ENCODE measurements at regions not wholly inside any gene's neighbourhood (a gene's known extent, or its start where the extent isn't known, plus 50 kb on each side); places are given as distances from the start of the nearest gene placed in this dataset.

GRCh38 chr1:90351019-90351418 lies 356.1 kb downstream of the ZNF326 start:
- H3K27me3 Mint-ChIP-seq (ENCODE audit: low read depth): no peaks in the 10 kb centered on the region
- no peak overlapping the region for H3K27ac Mint-ChIP-seq
- no peaks in the 10 kb centered on the region for H3K4me1 Mint-ChIP-seq
- DNase-seq (ENCODE audit: low spot score) (no peak), ATAC-seq (no peak)
- TF ChIP-seq CREM (CRISPR knock-in tag; IDR thresholded peaks at IDR 0.05) (no peak), HMGXB4 (CRISPR knock-in tag; IDR thresholded peaks at IDR 0.05) (no peak), TEAD4 (CRISPR knock-in tag; IDR thresholded peaks at IDR 0.05) (no peak), AR (CRISPR knock-in tag; IDR thresholded peaks at IDR 0.05) (no peak), ZNF416 (CRISPR knock-in tag; IDR thresholded peaks at IDR 0.05) (no peak), ETV6 (CRISPR knock-in tag; IDR thresholded peaks at IDR 0.05) (no peak), ZMAT4 (CRISPR knock-in tag; IDR thresholded peaks at IDR 0.05) (no peak), GRHL2 (CRISPR knock-in tag; IDR thresholded peaks at IDR 0.05; ENCODE audit: insufficient replicate concordance, severe bottlenecking) (no peak), ESRRA (CRISPR knock-in tag; IDR thresholded peaks at IDR 0.05; ENCODE audit: borderline replicate concordance) (no peak), SP1 (CRISPR knock-in tag; conservative IDR thresholded peaks at IDR 0.05) (no peak)
- peaks cover 22% of the 10 kb centered on the region for H3K9me3 Mint-ChIP-seq
- ChIA-PET POLR2A (no interaction called here), CTCF (no interaction called here)
- no peak overlapping the region for H3K4me3 Mint-ChIP-seq
- peaks cover 13% of the 10 kb centered on the region for H3K36me3 Mint-ChIP-seq

GRCh38 chr1:90349510-90349909 lies 354.6 kb downstream of the ZNF326 start:
- DNase-seq (ENCODE audit: low spot score): no peak
- Mint-ChIP-seq H3K27ac (no peak overlapping the region), H3K36me3 (peaks cover 13% of the 10 kb centered on the region), H3K4me3 (no peak overlapping the region), H3K9me3 (peaks cover 22% of the 10 kb centered on the region), H3K27me3 (ENCODE audit: low read depth) (no peaks in the 10 kb centered on the region), H3K4me1 (no peaks in the 10 kb centered on the region)
- CTCF ChIA-PET: no interaction called here
- ATAC-seq: no peak
- POLR2A ChIA-PET: no interaction called here
- TF ChIP-seq KAT7 (CRISPR knock-in tag; IDR thresholded peaks at IDR 0.05; ENCODE audit: borderline replicate concordance) (no peak), JUN (CRISPR knock-in tag; IDR thresholded peaks at IDR 0.05) (no peak), ZNF425 (CRISPR knock-in tag; conservative IDR thresholded peaks at IDR 0.05) (no peak), E2F4 (CRISPR knock-in tag; IDR thresholded peaks at IDR 0.05; ENCODE audit: borderline replicate concordance, low read depth) (no peak), ATF3 (CRISPR knock-in tag; conservative IDR thresholded peaks at IDR 0.05) (no peak), FOXK1 (CRISPR knock-in tag; IDR thresholded peaks at IDR 0.05) (no peak)

Data from WTC11 (cell line).